ENCODE measurements at regions not wholly inside any gene's neighbourhood (a gene's known extent, or its start where the extent isn't known, plus 50 kb on each side); places are given as distances from the start of the nearest gene placed in this dataset.

DNA sequence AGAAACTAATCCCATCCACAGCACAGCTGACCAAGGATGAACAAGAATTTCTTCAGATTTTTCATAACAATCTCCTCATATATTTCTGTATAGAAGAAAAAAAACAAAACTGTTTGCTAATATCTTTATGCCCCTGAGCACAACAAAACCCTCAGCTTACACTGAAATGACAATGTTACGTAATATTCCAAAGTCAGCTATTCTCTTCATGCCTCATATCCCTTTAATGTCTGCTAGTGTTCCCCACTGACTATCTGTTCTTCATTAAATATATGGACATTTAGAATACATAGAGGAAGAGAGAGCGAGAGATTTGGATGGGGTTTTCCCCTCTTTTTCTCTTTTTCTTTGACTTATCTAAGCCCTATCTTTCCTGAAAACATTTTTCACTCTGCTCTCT, 87.9 kb upstream of the GULP1 start:
- WGBS: 88% methylated on average over 1 of the region's 2 CpGs
- H3K18ac ChIP-seq (ENCODE audit: low read depth in 1 of 2, low read length in 2 of 2): no peak overlapping the region
- no peak overlapping the region for H4K8ac ChIP-seq (ENCODE audit: low read length)
- no peaks in the 10 kb centered on the region for H3K9me3 ChIP-seq (ENCODE audit: control insufficient read depth, low read length)
- H3K36me3 ChIP-seq (ENCODE audit: control insufficient read depth in 1 of 2, insufficient read depth in 2 of 2, low read depth in 1 of 2, low read length in 2 of 2): no peaks in the 10 kb centered on the region
- no peak overlapping the region for H3K4me3 ChIP-seq (ENCODE audit: insufficient read depth in 1 of 2, low read depth in 1 of 2, low read length in 2 of 2)
- no peak overlapping the region for H3K23ac ChIP-seq (ENCODE audit: low read length in 2 of 2)
- peaks cover 1% of the 10 kb centered on the region for H3K4me1 ChIP-seq (ENCODE audit: control insufficient read depth, insufficient read depth, low read depth, low read length)
- no peak for DNase-seq
- H3K4ac ChIP-seq (ENCODE audit: low read depth in 1 of 2, low read length in 2 of 2): no peak overlapping the region
- no peak overlapping the region for H2AK5ac ChIP-seq (ENCODE audit: low read length, severe bottlenecking)
- no peak overlapping the region for H4K91ac ChIP-seq (ENCODE audit: low read length)
- H3K4me2 ChIP-seq (ENCODE audit: low read length, poor library complexity, severe bottlenecking): no peak overlapping the region
- H2BK15ac ChIP-seq (ENCODE audit: low read depth, poor library complexity, severe bottlenecking): no peak overlapping the region
- H3K27me3 ChIP-seq (ENCODE audit: control insufficient read depth in 1 of 2, insufficient read depth in 1 of 2, low read length in 2 of 2): no peaks in the 10 kb centered on the region
- H2BK120ac ChIP-seq (ENCODE audit: low read depth, low read length): no peak overlapping the region
- no peak overlapping the region for H3K9ac ChIP-seq (ENCODE audit: low read length)
- no peak overlapping the region for H3K14ac ChIP-seq (ENCODE audit: low read length in 2 of 2)
- no peak overlapping the region for H2BK5ac ChIP-seq (ENCODE audit: low read depth, low read length, poor library complexity, severe bottlenecking)
- H3K27ac ChIP-seq (ENCODE audit: low read length, poor library complexity, severe bottlenecking): no peak overlapping the region
- no peak overlapping the region for H2AFZ ChIP-seq (ENCODE audit: low read depth, low read length)
- no peak overlapping the region for H2BK12ac ChIP-seq (ENCODE audit: low read length in 2 of 2)
- no peaks in the 10 kb centered on the region for H3K79me1 ChIP-seq (replicated peaks; ENCODE audit: low read length, poor library complexity, severe bottlenecking)

DNA sequence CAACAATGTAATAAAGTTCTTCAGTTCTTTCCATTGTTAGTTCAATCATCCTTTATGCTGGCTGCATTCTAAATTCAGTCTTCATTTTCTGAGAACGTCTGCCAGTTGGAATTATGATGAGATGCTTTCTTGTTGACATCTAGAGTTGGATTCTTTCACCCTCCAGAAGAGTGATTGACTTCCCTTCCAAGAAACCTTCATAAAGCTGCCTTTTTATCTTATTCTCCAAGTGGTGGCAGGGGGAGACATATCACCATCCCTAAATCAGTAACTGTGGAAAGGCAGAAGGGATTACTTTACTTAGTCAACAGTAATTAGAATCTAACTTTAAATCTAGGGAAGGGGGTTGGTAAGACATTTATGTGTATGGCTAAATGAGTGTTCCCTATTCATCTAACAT, 86.8 kb upstream of the GULP1 start:
- H3K23ac ChIP-seq (ENCODE audit: low read length in 2 of 2): no peak overlapping the region
- no peak overlapping the region for H3K4me3 ChIP-seq (ENCODE audit: insufficient read depth in 1 of 2, low read depth in 1 of 2, low read length in 2 of 2)
- H2BK12ac ChIP-seq (ENCODE audit: low read length in 2 of 2): no peak overlapping the region
- no peak overlapping the region for H3K18ac ChIP-seq (ENCODE audit: low read depth in 1 of 2, low read length in 2 of 2)
- no peak overlapping the region for H4K8ac ChIP-seq (ENCODE audit: low read length)
- H3K27ac ChIP-seq (ENCODE audit: low read length, poor library complexity, severe bottlenecking): no peak overlapping the region
- H3K27me3 ChIP-seq (ENCODE audit: control insufficient read depth in 1 of 2, insufficient read depth in 1 of 2, low read length in 2 of 2): no peaks in the 10 kb centered on the region
- H2BK5ac ChIP-seq (ENCODE audit: low read depth, low read length, poor library complexity, severe bottlenecking): no peak overlapping the region
- WGBS: no CpG with 5 or more reads among the region's 1 CpG
- H3K14ac ChIP-seq (ENCODE audit: low read length in 2 of 2): no peak overlapping the region
- no peak overlapping the region for H3K9ac ChIP-seq (ENCODE audit: low read length)
- H2BK15ac ChIP-seq (ENCODE audit: low read depth, poor library complexity, severe bottlenecking): no peak overlapping the region
- no peak overlapping the region for H3K4me2 ChIP-seq (ENCODE audit: low read length, poor library complexity, severe bottlenecking)
- no peaks in the 10 kb centered on the region for H3K9me3 ChIP-seq (ENCODE audit: control insufficient read depth, low read length)
- H2AFZ ChIP-seq (ENCODE audit: low read depth, low read length): no peak overlapping the region
- H2AK5ac ChIP-seq (ENCODE audit: low read length, severe bottlenecking): no peak overlapping the region
- no peak overlapping the region for H3K4ac ChIP-seq (ENCODE audit: low read depth in 1 of 2, low read length in 2 of 2)
- H3K79me1 ChIP-seq (replicated peaks; ENCODE audit: low read length, poor library complexity, severe bottlenecking): no peaks in the 10 kb centered on the region
- no peak for DNase-seq
- no peaks in the 10 kb centered on the region for H3K4me1 ChIP-seq (ENCODE audit: control insufficient read depth, insufficient read depth, low read depth, low read length)
- no peak overlapping the region for H4K91ac ChIP-seq (ENCODE audit: low read length)
- H2BK120ac ChIP-seq (ENCODE audit: low read depth, low read length): no peak overlapping the region
- H3K36me3 ChIP-seq (ENCODE audit: control insufficient read depth in 1 of 2, insufficient read depth in 2 of 2, low read depth in 1 of 2, low read length in 2 of 2): no peaks in the 10 kb centered on the region

DNA sequence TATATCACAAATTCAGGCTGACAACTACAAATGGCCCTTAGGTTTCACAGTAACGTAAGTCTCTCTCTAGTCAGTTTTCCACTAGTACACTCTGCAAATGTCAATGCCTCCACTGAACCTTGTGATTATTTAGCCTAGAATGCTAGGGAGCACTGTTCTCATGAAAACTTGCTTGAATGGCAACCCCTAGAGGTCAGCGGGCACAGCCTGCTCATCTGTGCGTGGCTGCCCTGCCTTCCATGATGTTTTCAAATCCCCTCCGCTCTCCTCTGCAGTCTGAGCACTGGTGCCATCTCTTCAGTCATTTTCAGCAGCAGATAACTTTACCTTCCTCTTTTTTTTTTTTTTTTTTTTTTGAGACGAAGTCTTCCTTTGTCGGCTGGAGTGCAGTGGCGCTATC, 84.1 kb upstream of the GULP1 start:
- Histone ChIP-seq H2BK12ac (ENCODE audit: low read length in 2 of 2) (no peak overlapping the region), H3K9ac (ENCODE audit: low read length) (no peak overlapping the region), H3K27me3 (ENCODE audit: control insufficient read depth in 1 of 2, insufficient read depth in 1 of 2, low read length in 2 of 2) (no peaks in the 10 kb centered on the region), H3K9me3 (ENCODE audit: control insufficient read depth, low read length) (no peaks in the 10 kb centered on the region), H3K27ac (ENCODE audit: low read length, poor library complexity, severe bottlenecking) (no peak overlapping the region), H3K4me2 (ENCODE audit: low read length, poor library complexity, severe bottlenecking) (no peak overlapping the region), H4K91ac (ENCODE audit: low read length) (no peak overlapping the region), H3K36me3 (ENCODE audit: control insufficient read depth in 1 of 2, insufficient read depth in 2 of 2, low read depth in 1 of 2, low read length in 2 of 2) (no peaks in the 10 kb centered on the region), H2BK5ac (ENCODE audit: low read depth, low read length, poor library complexity, severe bottlenecking) (no peak overlapping the region), H3K79me1 (replicated peaks; ENCODE audit: low read length, poor library complexity, severe bottlenecking) (no peaks in the 10 kb centered on the region), H3K4me3 (ENCODE audit: insufficient read depth in 1 of 2, low read depth in 1 of 2, low read length in 2 of 2) (no peak overlapping the region), H3K4ac (ENCODE audit: low read depth in 1 of 2, low read length in 2 of 2) (no peak overlapping the region), H2BK15ac (ENCODE audit: low read depth, poor library complexity, severe bottlenecking) (no peak overlapping the region), H3K4me1 (ENCODE audit: control insufficient read depth, insufficient read depth, low read depth, low read length) (no peaks in the 10 kb centered on the region), H2AFZ (ENCODE audit: low read depth, low read length) (no peak overlapping the region), H3K23ac (ENCODE audit: low read length in 2 of 2) (no peak overlapping the region), H4K8ac (ENCODE audit: low read length) (no peak overlapping the region), H3K18ac (ENCODE audit: low read depth in 1 of 2, low read length in 2 of 2) (peak overlapping the region in 1 of 2 experiments; percentile 30), H2BK120ac (ENCODE audit: low read depth, low read length) (no peak overlapping the region), H2AK5ac (ENCODE audit: low read length, severe bottlenecking) (no peak overlapping the region), H3K14ac (ENCODE audit: low read length in 2 of 2) (no peak overlapping the region)
- no peak for DNase-seq
- WGBS: 95% methylated on average over 4 of the region's 7 CpGs

DNA sequence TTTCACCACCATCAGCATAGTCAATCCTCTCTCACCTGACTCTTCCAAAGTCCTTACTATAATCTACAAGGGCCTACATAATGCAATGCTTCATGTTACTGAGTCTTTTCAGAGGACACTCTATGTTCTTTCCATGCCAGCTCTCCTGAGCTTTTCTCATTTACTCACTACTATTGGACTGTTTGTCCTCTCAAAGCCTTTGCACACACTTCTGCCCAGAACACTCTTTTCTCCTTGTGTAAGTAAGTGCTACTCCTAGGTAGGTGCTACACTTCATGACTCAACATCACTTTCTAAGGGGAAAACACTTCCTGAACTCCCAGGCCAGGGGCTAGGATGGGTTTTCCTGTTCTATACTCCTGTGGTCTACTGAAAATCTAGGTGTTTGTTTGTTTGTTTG, 82.5 kb upstream of the GULP1 start:
- H3K27ac ChIP-seq (ENCODE audit: low read length, poor library complexity, severe bottlenecking): no peak overlapping the region
- no peaks in the 10 kb centered on the region for H3K79me1 ChIP-seq (replicated peaks; ENCODE audit: low read length, poor library complexity, severe bottlenecking)
- H2BK12ac ChIP-seq (ENCODE audit: low read length in 2 of 2): no peak overlapping the region
- no peaks in the 10 kb centered on the region for H3K36me3 ChIP-seq (ENCODE audit: control insufficient read depth in 1 of 2, insufficient read depth in 2 of 2, low read depth in 1 of 2, low read length in 2 of 2)
- H3K9me3 ChIP-seq (ENCODE audit: control insufficient read depth, low read length): no peaks in the 10 kb centered on the region
- no peak overlapping the region for H3K23ac ChIP-seq (ENCODE audit: low read length in 2 of 2)
- no peak overlapping the region for H2BK120ac ChIP-seq (ENCODE audit: low read depth, low read length)
- H3K14ac ChIP-seq (ENCODE audit: low read length in 2 of 2): no peak overlapping the region
- DNase-seq: no peak
- H4K91ac ChIP-seq (ENCODE audit: low read length): no peak overlapping the region
- no peak overlapping the region for H3K18ac ChIP-seq (ENCODE audit: low read depth in 1 of 2, low read length in 2 of 2)
- no peak overlapping the region for H2BK5ac ChIP-seq (ENCODE audit: low read depth, low read length, poor library complexity, severe bottlenecking)
- H4K8ac ChIP-seq (ENCODE audit: low read length): no peak overlapping the region
- H3K9ac ChIP-seq (ENCODE audit: low read length): no peak overlapping the region
- no peaks in the 10 kb centered on the region for H3K27me3 ChIP-seq (ENCODE audit: control insufficient read depth in 1 of 2, insufficient read depth in 1 of 2, low read length in 2 of 2)
- no peaks in the 10 kb centered on the region for H3K4me1 ChIP-seq (ENCODE audit: control insufficient read depth, insufficient read depth, low read depth, low read length)
- H2AK5ac ChIP-seq (ENCODE audit: low read length, severe bottlenecking): no peak overlapping the region
- no peak overlapping the region for H2BK15ac ChIP-seq (ENCODE audit: low read depth, poor library complexity, severe bottlenecking)
- H2AFZ ChIP-seq (ENCODE audit: low read depth, low read length): no peak overlapping the region
- H3K4me2 ChIP-seq (ENCODE audit: low read length, poor library complexity, severe bottlenecking): no peak overlapping the region
- H3K4ac ChIP-seq (ENCODE audit: low read depth in 1 of 2, low read length in 2 of 2): no peak overlapping the region
- no peak overlapping the region for H3K4me3 ChIP-seq (ENCODE audit: insufficient read depth in 1 of 2, low read depth in 1 of 2, low read length in 2 of 2)
